ENCODE measurements at regions not wholly inside any gene's neighbourhood (a gene's known extent, or its start where the extent isn't known, plus 50 kb on each side); places are given as distances from the start of the nearest gene placed in this dataset.

DNA sequence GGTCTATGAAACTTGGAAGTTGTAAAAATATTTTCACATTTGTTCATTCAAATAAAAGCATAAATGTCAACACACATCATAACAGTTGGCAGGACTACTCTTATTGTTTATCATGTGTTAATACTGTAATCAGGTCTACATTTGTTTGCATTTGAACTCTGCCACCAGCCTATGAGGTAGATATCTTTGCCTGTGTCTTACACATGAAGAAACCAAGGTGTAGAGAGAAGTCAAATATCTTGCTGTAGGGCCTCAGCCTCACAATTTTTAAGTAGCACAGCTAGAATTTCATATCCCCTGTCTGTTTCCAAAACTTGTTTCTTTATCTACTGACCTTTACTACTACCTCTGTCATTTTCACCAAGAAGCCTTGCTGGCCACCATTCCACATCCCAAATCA is 161.9 kb downstream of the ZIC4 start:
- TF ChIP-seq, protein P1, sequence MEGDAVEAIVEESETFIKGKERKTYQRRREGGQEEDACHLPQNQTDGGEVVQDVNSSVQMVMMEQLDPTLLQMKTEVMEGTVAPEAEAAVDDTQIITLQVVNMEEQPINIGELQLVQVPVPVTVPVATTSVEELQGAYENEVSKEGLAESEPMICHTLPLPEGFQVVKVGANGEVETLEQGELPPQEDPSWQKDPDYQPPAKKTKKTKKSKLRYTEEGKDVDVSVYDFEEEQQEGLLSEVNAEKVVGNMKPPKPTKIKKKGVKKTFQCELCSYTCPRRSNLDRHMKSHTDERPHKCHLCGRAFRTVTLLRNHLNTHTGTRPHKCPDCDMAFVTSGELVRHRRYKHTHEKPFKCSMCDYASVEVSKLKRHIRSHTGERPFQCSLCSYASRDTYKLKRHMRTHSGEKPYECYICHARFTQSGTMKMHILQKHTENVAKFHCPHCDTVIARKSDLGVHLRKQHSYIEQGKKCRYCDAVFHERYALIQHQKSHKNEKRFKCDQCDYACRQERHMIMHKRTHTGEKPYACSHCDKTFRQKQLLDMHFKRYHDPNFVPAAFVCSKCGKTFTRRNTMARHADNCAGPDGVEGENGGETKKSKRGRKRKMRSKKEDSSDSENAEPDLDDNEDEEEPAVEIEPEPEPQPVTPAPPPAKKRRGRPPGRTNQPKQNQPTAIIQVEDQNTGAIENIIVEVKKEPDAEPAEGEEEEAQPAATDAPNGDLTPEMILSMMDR (IDR thresholded peaks at IDR 0.05; ENCODE audit: low read depth, low read length, poor library complexity, severe bottlenecking): no peak
- TF ChIP-seq EZH2phosphoT487 (IDR thresholded peaks at IDR 0.05; ENCODE audit: borderline replicate concordance, low read length): no peak

Measured in DOHH2 (cell line).